ENCODE measurements at regions not wholly inside any gene's neighbourhood (a gene's known extent, or its start where the extent isn't known, plus 50 kb on each side); places are given as distances from the start of the nearest gene placed in this dataset.

- TF ChIP-seq POLR2A (IDR thresholded peaks at IDR 0.05; ENCODE audit: low read depth, low read length) (no peak), MAZ (IDR thresholded peaks at IDR 0.05; ENCODE audit: borderline replicate concordance, low read depth, low read length) (no peak), CTCF (conservative IDR thresholded peaks at IDR 0.05; ENCODE audit: low read depth, low read length) (no peak), MXI1 (IDR thresholded peaks at IDR 0.05; ENCODE audit: borderline replicate concordance, low read depth, low read length) (no peak), MAFK (IDR thresholded peaks at IDR 0.05; ENCODE audit: low read depth, low read length) (no peak), CEBPB (IDR thresholded peaks at IDR 0.05; ENCODE audit: low read depth, low read length) (no peak), BHLHE40 (IDR thresholded peaks at IDR 0.05; ENCODE audit: low read depth, low read length) (no peak), USF2 (IDR thresholded peaks at IDR 0.05; ENCODE audit: low read depth, low read length) (no peak), FOS (IDR thresholded peaks at IDR 0.05; ENCODE audit: low read depth, low read length) (no peak), NFE2L2 (IDR thresholded peaks at IDR 0.05; ENCODE audit: low read depth, low read length) (no peak), CHD1 (IDR thresholded peaks at IDR 0.05; ENCODE audit: low read depth, low read length) (no peak)
Observed at GRCh38 chr4:114752391-114753165, 154.0 kb downstream of the UGT8 start.
